Body of pancreas (tissue), 4 donors: ENCODE measurements at regions not wholly inside any gene's neighbourhood (a gene's known extent, or its start where the extent isn't known, plus 50 kb on each side); places are given as distances from the start of the nearest gene placed in this dataset.

Experiments used
- POLR2A ChIP-seq, 3 donors: fragments of 450-650 bp; IDR thresholded peaks; one replicate each; pipeline ENCODE4 v1.6.1; 2016; ENCODE audit warnings: antibody characterized with exemption in 3 of 3, mild to moderate bottlenecking in 2 of 3
- TF ChIP-seq, protein P1 (sequence below), 7 experiments: fragments of 450-650 bp in 4 of 7; fragments of 200-600 bp in 3 of 7; sonication (generic) in 3 of 7; IDR thresholded peaks; one replicate each; pipeline ENCODE4 v1.5.1; 2016 to 2019; ENCODE audit warnings: antibody characterized with exemption in 7 of 7

GRCh38 chr7:56188376-56188775 lies 72.2 kb upstream of the NUPR2 start:
- TF ChIP-seq, protein P1, sequence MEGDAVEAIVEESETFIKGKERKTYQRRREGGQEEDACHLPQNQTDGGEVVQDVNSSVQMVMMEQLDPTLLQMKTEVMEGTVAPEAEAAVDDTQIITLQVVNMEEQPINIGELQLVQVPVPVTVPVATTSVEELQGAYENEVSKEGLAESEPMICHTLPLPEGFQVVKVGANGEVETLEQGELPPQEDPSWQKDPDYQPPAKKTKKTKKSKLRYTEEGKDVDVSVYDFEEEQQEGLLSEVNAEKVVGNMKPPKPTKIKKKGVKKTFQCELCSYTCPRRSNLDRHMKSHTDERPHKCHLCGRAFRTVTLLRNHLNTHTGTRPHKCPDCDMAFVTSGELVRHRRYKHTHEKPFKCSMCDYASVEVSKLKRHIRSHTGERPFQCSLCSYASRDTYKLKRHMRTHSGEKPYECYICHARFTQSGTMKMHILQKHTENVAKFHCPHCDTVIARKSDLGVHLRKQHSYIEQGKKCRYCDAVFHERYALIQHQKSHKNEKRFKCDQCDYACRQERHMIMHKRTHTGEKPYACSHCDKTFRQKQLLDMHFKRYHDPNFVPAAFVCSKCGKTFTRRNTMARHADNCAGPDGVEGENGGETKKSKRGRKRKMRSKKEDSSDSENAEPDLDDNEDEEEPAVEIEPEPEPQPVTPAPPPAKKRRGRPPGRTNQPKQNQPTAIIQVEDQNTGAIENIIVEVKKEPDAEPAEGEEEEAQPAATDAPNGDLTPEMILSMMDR (IDR thresholded peaks at IDR 0.05): no peak
- no peak for TF ChIP-seq POLR2A (IDR thresholded peaks at IDR 0.05)
